Lung microvascular endothelial cell (primary cell): ENCODE measurements at regions not wholly inside any gene's neighbourhood (a gene's known extent, or its start where the extent isn't known, plus 50 kb on each side); places are given as distances from the start of the nearest gene placed in this dataset.
A peak's percentile ranks its signal among the peaks of the same experiment; 100 is the strongest.

Source experiments
- DNase-seq, 2 donors: peaks; one replicate each; pipeline versions ENCODE4 v3.0.0 to v3.0.0-alpha.2; 2010; ENCODE audit warnings: low read depth in 2 of 2

- no peak for DNase-seq
Measured at GRCh38 chr7:22676385-22676784, 50.6 kb upstream of the IL6 start.

GRCh38 chr7:22675917-22676343 is 51.1 kb upstream of the IL6 start:
- DNase-seq: peak; percentile 85 to 89

GRCh38 chr7:22675421-22675820 is 51.6 kb upstream of the IL6 start:
- DNase-seq: peak; percentile 48 to 83

- DNase-seq: no peak
Measured at GRCh38 chr7:22672846-22673680, 53.9 kb upstream of the IL6 start.

- DNase-seq: peak in 1 of 2 donors; percentile 22
Measured at GRCh38 chr7:22671177-22671879, 55.7 kb upstream of the IL6 start.

- no peak for DNase-seq
Measured at GRCh38 chr7:22670422-22670815, 56.6 kb upstream of the IL6 start.

GRCh38 chr7:22669692-22670421 is 57.1 kb upstream of the IL6 start:
- DNase-seq: no peak

- no peak for DNase-seq
Measured at GRCh38 chr7:22668971-22669401, 58.0 kb upstream of the IL6 start.

GRCh38 chr7:22667562-22668239 is 59.3 kb upstream of the IL6 start:
- DNase-seq: peak in 1 of 2 donors; percentile 86

- DNase-seq: no peak
Measured at GRCh38 chr7:22667187-22667561, 59.8 kb upstream of the IL6 start.

- DNase-seq: peak in 1 of 2 donors; percentile 81
Measured at GRCh38 chr7:22666732-22667131, 60.3 kb upstream of the IL6 start.

GRCh38 chr7:22665923-22666322 is 61.1 kb upstream of the IL6 start:
- DNase-seq: no peak

GRCh38 chr7:22664988-22665798 is 61.8 kb upstream of the IL6 start:
- DNase-seq: no peak

GRCh38 chr7:22663721-22664120 is 63.3 kb upstream of the IL6 start:
- peak in 1 of 2 donors; percentile 36 for DNase-seq

GRCh38 chr7:22663357-22663718 is 63.7 kb upstream of the IL6 start:
- peak in 1 of 2 donors; percentile 58 for DNase-seq

- DNase-seq: no peak
Measured at GRCh38 chr7:22662556-22663356, 64.2 kb upstream of the IL6 start.

- DNase-seq: peak; percentile 24 to 51
Measured at GRCh38 chr7:22662036-22662435, 65.0 kb upstream of the IL6 start.

- DNase-seq: no peak
Measured at GRCh38 chr7:22660732-22661131, 66.3 kb upstream of the IL6 start.

GRCh38 chr7:22660293-22660692 is 66.7 kb upstream of the IL6 start:
- no peak for DNase-seq

- DNase-seq: no peak
Measured at GRCh38 chr7:22659741-22660140, 67.3 kb upstream of the IL6 start.
